A549 (cell line): ENCODE measurements at regions not wholly inside any gene's neighbourhood (a gene's known extent, or its start where the extent isn't known, plus 50 kb on each side); places are given as distances from the start of the nearest gene placed in this dataset.

ENCODE experiments used
- CTCF ChIP-seq: fragments of >200 bp; sonication (Bioruptor Twin); formaldehyde crosslinking; IDR thresholded peaks from 3 replicates; pipeline ENCODE4 v1.5.1; 2016
- FOSL2 ChIP-seq, 2 experiments: fragments of 450-650 bp in 1 of 2; fragments of >200 bp in 1 of 2; sonication (Bioruptor Twin) in 1 of 2; formaldehyde crosslinking; IDR thresholded peaks; 2 replicates each; pipeline versions ENCODE4 v1.5.0 to v1.6.1; 2016 to 2020; ENCODE audit warnings: mild to moderate bottlenecking in 1 of 2, moderate library complexity in 1 of 2
- HES2 ChIP-seq: fragments of >200 bp; sonication (Bioruptor Twin); formaldehyde crosslinking; IDR thresholded peaks from 2 replicates; pipeline ENCODE4 v1.6.1; 2016
- JUNB ChIP-seq: fragments of >200 bp; sonication (Bioruptor Twin); formaldehyde crosslinking; IDR thresholded peaks from 2 replicates; pipeline ENCODE4 v1.6.1; 2016
- MAX ChIP-seq: IDR thresholded peaks from 2 replicates; pipeline ENCODE4 v1.6.1; 2012
- NFE2L2 ChIP-seq: fragments of 150-350 bp; conservative IDR thresholded peaks from 2 replicates; pipeline ENCODE4 v1.6.1; 2014; ENCODE audit warnings: low read length
- POLR2A ChIP-seq: IDR thresholded peaks from 2 replicates; pipeline ENCODE4 v1.6.1; 2012; ENCODE audit warnings: mild to moderate bottlenecking, low read length
- REST ChIP-seq: fragments of 200-600 bp; sonication (generic); IDR thresholded peaks from 2 replicates; pipeline ENCODE4 v1.6.1; 2016; ENCODE audit warnings: antibody characterized with exemption, mild to moderate bottlenecking, moderate library complexity
- SMC3 ChIP-seq: fragments of >200 bp; sonication (Bioruptor Twin); formaldehyde crosslinking; IDR thresholded peaks from 3 replicates; pipeline ENCODE4 v1.6.1; 2018; ENCODE audit warnings: inconsistent platforms
- ZSCAN20 ChIP-seq: fragments of 250-450 bp; sonication (Bioruptor Pico); IDR thresholded peaks from 2 replicates; pipeline ENCODE4 v1.8.0; 2022; ENCODE audit warnings: mild to moderate bottlenecking, moderate library complexity
- TF ChIP-seq, protein P1 (sequence below): IDR thresholded peaks from 2 replicates; pipeline ENCODE4 v1.6.1; 2012; ENCODE audit warnings: low read depth, borderline replicate concordance

DNA sequence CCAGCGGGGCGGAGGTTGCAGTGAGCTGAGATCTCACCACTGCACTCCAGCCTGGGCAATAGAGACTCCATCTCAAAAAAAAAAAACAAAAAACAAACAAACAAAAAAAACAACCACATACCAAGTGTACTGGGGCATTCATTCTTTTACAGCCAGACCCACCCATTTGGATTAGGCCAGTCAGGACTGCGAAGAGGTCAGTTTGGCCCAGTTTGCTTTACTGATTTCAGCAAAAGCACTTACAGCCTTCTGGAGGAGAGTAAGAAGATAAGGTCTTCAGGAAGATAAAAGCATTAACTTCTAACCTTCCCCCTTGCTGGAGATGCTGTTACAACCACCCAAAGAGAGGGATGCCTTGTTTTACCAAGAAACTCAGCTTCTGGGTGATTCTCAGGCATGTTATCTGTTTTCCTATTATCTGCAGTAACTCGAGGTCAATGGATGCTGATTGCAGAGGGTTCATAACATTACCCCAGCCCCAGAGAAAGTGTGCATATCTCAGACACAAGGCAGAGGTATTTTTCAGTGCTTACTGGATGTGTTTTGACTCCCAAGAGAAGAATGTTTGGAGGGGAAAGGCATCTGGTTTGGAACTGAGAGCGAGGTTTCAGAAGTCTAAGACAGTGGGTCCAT, 118.9 kb downstream of the RIN2 start:
- TF ChIP-seq CTCF (no peak), JUNB (no peak), FOSL2 (IDR thresholded peaks at IDR 0.05) (no peak), FOSL2 (CRISPR knock-in tag; IDR thresholded peaks at IDR 0.05) (no peak), ZSCAN20 (CRISPR knock-in tag) (no peak), HES2 (no peak), POLR2A (no peak), NFE2L2 (no peak), SMC3 (no peak), MAX (no peak), REST (no peak)
- TF ChIP-seq, protein P1, sequence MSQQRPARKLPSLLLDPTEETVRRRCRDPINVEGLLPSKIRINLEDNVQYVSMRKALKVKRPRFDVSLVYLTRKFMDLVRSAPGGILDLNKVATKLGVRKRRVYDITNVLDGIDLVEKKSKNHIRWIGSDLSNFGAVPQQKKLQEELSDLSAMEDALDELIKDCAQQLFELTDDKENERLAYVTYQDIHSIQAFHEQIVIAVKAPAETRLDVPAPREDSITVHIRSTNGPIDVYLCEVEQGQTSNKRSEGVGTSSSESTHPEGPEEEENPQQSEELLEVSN: no peak
